Endothelial cell of umbilical vein (primary cell): ENCODE measurements at regions not wholly inside any gene's neighbourhood (a gene's known extent, or its start where the extent isn't known, plus 50 kb on each side); places are given as distances from the start of the nearest gene placed in this dataset.

Experiments
- BruUV-seq: library from RNA; stranded (reverse); fragments of 400-500 nt; replicated peaks from 2 replicates; lab custom pipeline; 2021; lab: Mats Ljungman, UMichigan
- CTCF ChIA-PET: fragments of 300-600, 350-600 bp; sonication (Branson Sonifier 250); formaldehyde crosslinking; loops from one replicate; lab custom pipeline; 2021; ENCODE audit warnings: antibody characterized with exemption, inconsistent platforms; lab: Charles Lee
- POLR2A ChIA-PET: fragments of 300-600, 350-600 bp; sonication (Branson Sonifier 250); formaldehyde crosslinking; loops from one replicate; lab custom pipeline; 2021; ENCODE audit warnings: antibody characterized with exemption, inconsistent platforms; lab: Charles Lee
- DNase-seq: peaks from one replicate; pipeline ENCODE4 v3.0.0-alpha.2; 2011; ENCODE audit warnings: low read depth, low spot score
- FAIRE-seq: peaks from 2 replicates; lab custom pipeline; 2011; peaks lifted over from hg19 to GRCh38; lab: Jason Lieb, UNC
- H2AFZ ChIP-seq: 2 replicates; pipeline ENCODE4 v1.6.0; 2012; ENCODE audit warnings: low read depth, low read length, control low read depth, inconsistent platforms
- H3K27ac ChIP-seq: 2 replicates; pipeline ENCODE4 v1.5.1; 2011; ENCODE audit warnings: low read depth, mild to moderate bottlenecking, control low read depth, low read length, moderate library complexity; ENCODE audit not compliant: insufficient read depth
- H3K27me3 ChIP-seq, 2 experiments: 2 replicates each; pipeline versions ENCODE4 v1.6.0 to v1.6.1; 2011; ENCODE audit warnings: low read length in 2 of 2, mixed read lengths in 1 of 2; ENCODE audit not compliant: control insufficient read depth in 2 of 2, insufficient read depth in 2 of 2
- H3K36me3 ChIP-seq, 2 experiments: 2 replicates in 1 of 2; 3 replicates in 1 of 2; pipeline ENCODE4 v1.5.1; 2011; ENCODE audit warnings: low read length in 2 of 2, mild to moderate bottlenecking in 1 of 2, moderate library complexity in 1 of 2; ENCODE audit not compliant: control insufficient read depth in 2 of 2, insufficient read depth in 2 of 2; ENCODE audit errors: extremely low read depth in 1 of 2
- H3K4me1 ChIP-seq: 3 replicates; pipeline ENCODE4 v1.5.1; 2011; ENCODE audit warnings: mild to moderate bottlenecking, low read length; ENCODE audit not compliant: control insufficient read depth, insufficient read depth; ENCODE audit errors: extremely low read depth
- H3K4me2 ChIP-seq: 2 replicates; pipeline ENCODE4 v1.6.1; 2011; ENCODE audit warnings: low read length, control low read depth, mixed read lengths; ENCODE audit not compliant: insufficient read depth
- H3K4me3 ChIP-seq, 3 experiments: fragments of 200-600 bp in 1 of 3; sonication (generic), shearing (Covaris generic) in 1 of 3; replicated peaks in 1 of 3; 2 replicates each; pipeline ENCODE4 v1.5.1; 2011 to 2016; ENCODE audit warnings: control low read depth in 3 of 3, low read length in 3 of 3, mild to moderate bottlenecking in 2 of 3, inconsistent platforms in 1 of 3, low read depth in 1 of 3, moderate library complexity in 1 of 3; ENCODE audit not compliant: insufficient read depth in 1 of 3
- H3K79me2 ChIP-seq: 2 replicates; pipeline ENCODE4 v1.6.0; 2012; ENCODE audit warnings: low read length, inconsistent platforms; ENCODE audit not compliant: control insufficient read depth, insufficient read depth
- H3K9ac ChIP-seq: replicated peaks from 2 replicates; pipeline ENCODE3; 2011; ENCODE audit warnings: low read length, control low read depth; ENCODE audit not compliant: insufficient read depth; ENCODE audit errors: extremely low read depth
- H3K9me1 ChIP-seq: replicated peaks from 3 replicates; pipeline ENCODE4 v1.6.0; 2011; ENCODE audit warnings: mild to moderate bottlenecking, low read length; ENCODE audit not compliant: control insufficient read depth, insufficient read depth; ENCODE audit errors: extremely low read depth
- H3K9me3 ChIP-seq: replicated peaks from 2 replicates; pipeline ENCODE4 v1.5.1; 2012; ENCODE audit warnings: low read length, inconsistent platforms; ENCODE audit not compliant: control insufficient read depth, insufficient read depth
- H4K20me1 ChIP-seq: replicated peaks from 2 replicates; pipeline ENCODE3; 2011; ENCODE audit warnings: mild to moderate bottlenecking, low read length; ENCODE audit not compliant: control insufficient read depth, insufficient read depth; ENCODE audit errors: extremely low read depth
- EZH2 ChIP-seq: IDR thresholded peaks from 2 replicates; pipeline ENCODE4 v1.6.1; 2012; ENCODE audit warnings: borderline replicate concordance, low read depth, mild to moderate bottlenecking, moderate library complexity, low read length, inconsistent platforms; ENCODE audit not compliant: severe bottlenecking
- FOS ChIP-seq: IDR thresholded peaks from 2 replicates; pipeline ENCODE4 v1.6.1; 2011; ENCODE audit warnings: mild to moderate bottlenecking, low read length, moderate library complexity, borderline replicate concordance; ENCODE audit not compliant: insufficient read depth
- GATA2 ChIP-seq: IDR thresholded peaks from 2 replicates; pipeline ENCODE4 v1.7.0; 2011; ENCODE audit warnings: low read depth, mild to moderate bottlenecking, moderate library complexity, mixed read lengths, low read length; ENCODE audit not compliant: insufficient read length, insufficient read depth
- JUN ChIP-seq: IDR thresholded peaks from 2 replicates; pipeline ENCODE4 v1.6.1; 2011; ENCODE audit warnings: borderline replicate concordance, low read depth; ENCODE audit not compliant: insufficient read length, insufficient read depth
- MYC ChIP-seq: IDR thresholded peaks from one replicate; pipeline ENCODE4 v1.6.1; 2011; ENCODE audit warnings: mild to moderate bottlenecking, low read depth, low read length
- POLR2A ChIP-seq: IDR thresholded peaks from 2 replicates; pipeline ENCODE4 v1.6.1; 2012; ENCODE audit warnings: low read depth, mild to moderate bottlenecking, control low read depth, low read length
- POLR2AphosphoS5 ChIP-seq: IDR thresholded peaks from 2 replicates; pipeline ENCODE4 v1.6.1; 2012; ENCODE audit warnings: low read depth, mild to moderate bottlenecking, control low read depth, low read length, moderate library complexity; ENCODE audit not compliant: insufficient read depth
- dilution Hi-C: fragments of 300-500 bp; cut with MboI; formaldehyde crosslinking; loops from one replicate; pipeline ENCODE4 v1.15.0; 2019; ENCODE audit warnings: low sequenced_read_pairs; ENCODE audit not compliant: extremely low pct_ligation_motif_present
- intact Hi-C: fragments of 100-400 bp; cut with micrococcal nuclease; formaldehyde crosslinking; loops from one replicate; pipeline ENCODE4 v1.10.0; 2022
- TF ChIP-seq, protein P1 (sequence below), 2 donors: IDR thresholded peaks; 1 replicate in 1 of 2; 2 replicates in 1 of 2; pipeline ENCODE4 v1.5.1; 2011; ENCODE audit warnings: low read length in 2 of 2, mild to moderate bottlenecking in 2 of 2, moderate library complexity in 2 of 2, control low read depth in 1 of 2, inconsistent platforms in 1 of 2, low read depth in 1 of 2; ENCODE audit not compliant: insufficient read depth in 1 of 2; ENCODE audit errors: extremely low read depth in 1 of 2
- TF ChIP-seq, protein P2 (sequence below): IDR thresholded peaks from 2 replicates; pipeline ENCODE4 v1.6.1; 2011; ENCODE audit not compliant: insufficient read depth, insufficient read length

DNA sequence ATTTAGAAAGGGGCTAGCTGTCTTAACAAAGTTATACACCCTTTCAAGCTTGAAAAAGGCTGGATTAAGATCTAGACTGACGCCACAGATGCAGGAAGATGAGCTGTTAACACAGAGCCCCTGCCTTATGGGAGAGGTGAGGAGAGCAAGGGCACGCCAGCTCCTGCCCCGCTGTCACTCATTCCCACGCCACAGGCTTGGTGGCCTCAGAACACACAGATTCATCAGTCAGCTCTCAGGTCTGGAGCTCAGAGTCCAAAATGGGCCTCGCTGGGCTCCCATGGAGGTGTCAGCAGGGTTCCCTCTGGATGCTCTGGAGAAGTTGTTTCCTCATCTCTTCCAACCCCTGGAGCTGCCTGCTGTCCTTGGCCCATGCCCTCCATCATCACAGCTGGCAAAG, 554.2 kb downstream of the TCERG1L start:
- no peak for FAIRE-seq
- Histone ChIP-seq H3K9me1 (no peaks in the 10 kb centered on the region), H4K20me1 (no peaks in the 10 kb centered on the region), H3K79me2 (no peaks in the 10 kb centered on the region), H3K27me3 (no peaks in the 10 kb centered on the region), H3K36me3 (no peaks in the 10 kb centered on the region), H2AFZ (no peak overlapping the region), H3K4me1 (no peaks in the 10 kb centered on the region), H3K9me3 (peaks cover 10% of the 10 kb centered on the region), H3K27ac (no peak overlapping the region), H3K9ac (no peak overlapping the region), H3K4me3 (no peak overlapping the region), H3K4me2 (no peak overlapping the region)
- dilution Hi-C loops (no loop called here), intact Hi-C loops (no loop called here)
- no TSS peak for BruUV-seq
- ChIA-PET CTCF (no interaction called here), POLR2A (no interaction called here)
- no peak for TF ChIP-seq FOS
- TF ChIP-seq MYC: no peak
- no peak for TF ChIP-seq JUN
- TF ChIP-seq, protein P1, sequence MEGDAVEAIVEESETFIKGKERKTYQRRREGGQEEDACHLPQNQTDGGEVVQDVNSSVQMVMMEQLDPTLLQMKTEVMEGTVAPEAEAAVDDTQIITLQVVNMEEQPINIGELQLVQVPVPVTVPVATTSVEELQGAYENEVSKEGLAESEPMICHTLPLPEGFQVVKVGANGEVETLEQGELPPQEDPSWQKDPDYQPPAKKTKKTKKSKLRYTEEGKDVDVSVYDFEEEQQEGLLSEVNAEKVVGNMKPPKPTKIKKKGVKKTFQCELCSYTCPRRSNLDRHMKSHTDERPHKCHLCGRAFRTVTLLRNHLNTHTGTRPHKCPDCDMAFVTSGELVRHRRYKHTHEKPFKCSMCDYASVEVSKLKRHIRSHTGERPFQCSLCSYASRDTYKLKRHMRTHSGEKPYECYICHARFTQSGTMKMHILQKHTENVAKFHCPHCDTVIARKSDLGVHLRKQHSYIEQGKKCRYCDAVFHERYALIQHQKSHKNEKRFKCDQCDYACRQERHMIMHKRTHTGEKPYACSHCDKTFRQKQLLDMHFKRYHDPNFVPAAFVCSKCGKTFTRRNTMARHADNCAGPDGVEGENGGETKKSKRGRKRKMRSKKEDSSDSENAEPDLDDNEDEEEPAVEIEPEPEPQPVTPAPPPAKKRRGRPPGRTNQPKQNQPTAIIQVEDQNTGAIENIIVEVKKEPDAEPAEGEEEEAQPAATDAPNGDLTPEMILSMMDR (IDR thresholded peaks at IDR 0.05; ENCODE audit: extremely low read depth in 1 of 2, insufficient read depth in 1 of 2, low read depth in 1 of 2, low read length in 2 of 2): no peak
- TF ChIP-seq GATA2: no peak
- no peak for TF ChIP-seq EZH2
- no peak for TF ChIP-seq POLR2AphosphoS5
- TF ChIP-seq POLR2A: no peak
- TF ChIP-seq, protein P2, sequence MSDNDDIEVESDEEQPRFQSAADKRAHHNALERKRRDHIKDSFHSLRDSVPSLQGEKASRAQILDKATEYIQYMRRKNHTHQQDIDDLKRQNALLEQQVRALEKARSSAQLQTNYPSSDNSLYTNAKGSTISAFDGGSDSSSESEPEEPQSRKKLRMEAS: no peak
- DNase-seq: no peak
